Activated naive CD4-positive, alpha-beta T cell treated with anti-CD3 and anti-CD28 coated beads, Interleukin-2, amount 50 U/mL, for 24 hours (primary cell): ENCODE measurements at regions not wholly inside any gene's neighbourhood (a gene's known extent, or its start where the extent isn't known, plus 50 kb on each side); places are given as distances from the start of the nearest gene placed in this dataset.

Experiments
- H3K27ac Mint-ChIP-seq: one replicate; pipeline ENCODE4 v1.8.0; 2021; ENCODE audit warnings: mild to moderate bottlenecking, mixed read lengths
- H3K27me3 Mint-ChIP-seq: one replicate; pipeline ENCODE4 v1.8.0; 2021; ENCODE audit warnings: mixed read lengths
- H3K36me3 Mint-ChIP-seq: one replicate; pipeline ENCODE4 v1.8.0; 2021; ENCODE audit warnings: mixed read lengths
- H3K4me1 Mint-ChIP-seq: one replicate; pipeline ENCODE4 v1.8.0; 2021; ENCODE audit warnings: mixed read lengths
- H3K4me3 Mint-ChIP-seq: one replicate; pipeline ENCODE4 v1.8.0; 2021; ENCODE audit warnings: mild to moderate bottlenecking, mixed read lengths
- H3K9me3 Mint-ChIP-seq: one replicate; pipeline ENCODE4 v1.8.0; 2021; ENCODE audit warnings: mixed read lengths

DNA sequence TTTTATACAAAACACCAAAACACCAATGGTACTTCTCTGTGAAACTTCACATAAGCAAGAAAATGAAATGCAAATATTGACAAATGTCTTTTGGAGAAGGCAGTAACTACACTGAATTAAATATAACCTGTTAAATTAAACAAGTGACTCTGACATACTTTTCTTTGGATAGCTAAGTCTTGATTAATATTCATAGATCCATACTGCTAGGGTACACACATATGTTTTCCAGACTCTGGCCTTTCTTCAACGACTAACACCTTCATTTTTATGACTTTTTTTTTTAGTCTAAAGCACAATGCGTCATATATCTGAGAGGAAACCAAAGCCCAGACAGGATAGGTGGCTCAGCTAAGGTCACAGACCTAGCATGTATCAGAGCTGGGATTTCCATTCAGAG, 263.7 kb downstream of the TENT4A start:
- Mint-ChIP-seq H3K27me3 (no peaks in the 10 kb centered on the region), H3K9me3 (no peaks in the 10 kb centered on the region), H3K27ac (no peak overlapping the region), H3K4me3 (no peak overlapping the region), H3K36me3 (no peaks in the 10 kb centered on the region), H3K4me1 (no peaks in the 10 kb centered on the region)

DNA sequence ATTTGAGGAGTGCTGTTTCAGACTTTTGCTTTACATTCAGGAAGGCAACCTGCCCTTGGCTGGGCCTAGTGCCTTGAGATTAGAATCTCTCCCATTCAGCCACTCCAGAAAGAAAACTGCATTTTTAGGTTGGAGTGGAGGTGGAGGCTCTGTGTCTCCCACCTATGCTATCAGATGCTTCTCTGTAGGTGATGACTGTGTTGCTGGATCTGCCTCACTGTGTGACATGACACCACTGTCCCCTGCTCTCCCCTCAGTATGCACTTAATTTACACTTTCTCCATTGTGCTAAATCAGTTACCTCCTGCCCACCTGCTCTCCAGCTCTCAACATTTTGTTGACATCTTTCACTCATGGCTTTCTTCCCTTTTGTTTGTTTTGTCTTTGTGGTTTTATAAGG, 265.8 kb downstream of the TENT4A start:
- no peaks in the 10 kb centered on the region for H3K36me3 Mint-ChIP-seq
- no peaks in the 10 kb centered on the region for H3K27me3 Mint-ChIP-seq
- no peaks in the 10 kb centered on the region for H3K9me3 Mint-ChIP-seq
- H3K4me3 Mint-ChIP-seq, result no peak overlapping the region
- H3K27ac Mint-ChIP-seq, result no peak overlapping the region
- H3K4me1 Mint-ChIP-seq, result no peaks in the 10 kb centered on the region

DNA sequence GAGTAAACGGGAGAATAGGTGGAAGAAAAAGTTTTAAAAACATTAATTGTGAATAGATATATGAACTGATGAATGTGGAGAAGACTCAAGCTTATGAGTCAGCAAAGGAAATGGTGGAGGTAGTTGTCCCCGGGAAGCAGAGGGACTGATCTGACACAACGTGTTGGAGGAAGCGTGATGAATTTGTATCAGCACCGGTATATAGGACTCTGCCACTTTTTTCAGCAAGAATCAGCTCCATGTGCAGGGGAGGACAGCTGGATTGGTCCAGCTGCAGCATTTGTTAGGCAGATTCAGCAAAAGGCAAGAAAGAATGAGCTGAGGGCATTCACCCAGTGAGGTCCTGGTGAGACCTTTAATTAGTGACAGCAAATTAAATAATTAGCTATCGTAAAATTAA, 276.0 kb downstream of the TENT4A start:
- H3K4me3 Mint-ChIP-seq, result no peak overlapping the region
- H3K9me3 Mint-ChIP-seq, result no peaks in the 10 kb centered on the region
- H3K36me3 Mint-ChIP-seq, result no peaks in the 10 kb centered on the region
- H3K27ac Mint-ChIP-seq, result no peak overlapping the region
- peaks cover 3% of the 10 kb centered on the region for H3K27me3 Mint-ChIP-seq
- no peaks in the 10 kb centered on the region for H3K4me1 Mint-ChIP-seq

DNA sequence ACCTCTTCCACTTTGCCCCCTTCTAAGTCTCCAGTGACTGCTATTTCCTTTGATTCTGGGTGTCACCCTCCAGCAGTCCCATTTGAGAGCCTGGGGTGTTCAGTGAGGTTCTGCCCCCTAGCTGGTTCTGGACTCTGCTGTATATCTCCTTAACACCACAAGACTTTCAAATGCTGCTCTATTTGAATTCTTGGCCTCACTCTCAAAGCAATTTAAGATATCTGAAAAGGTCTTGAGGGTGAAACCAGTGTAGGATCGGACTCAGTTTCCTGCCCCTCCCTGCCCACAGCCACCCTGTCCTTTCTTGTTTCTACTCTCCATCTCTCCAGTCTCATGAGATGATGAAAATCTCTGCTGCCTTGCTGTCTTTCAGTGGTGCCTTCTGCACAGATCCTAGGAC, 280.9 kb downstream of the TENT4A start:
- H3K36me3 Mint-ChIP-seq, result no peaks in the 10 kb centered on the region
- no peaks in the 10 kb centered on the region for H3K9me3 Mint-ChIP-seq
- H3K27ac Mint-ChIP-seq, result no peak overlapping the region
- H3K4me1 Mint-ChIP-seq, result no peaks in the 10 kb centered on the region
- H3K4me3 Mint-ChIP-seq, result no peak overlapping the region
- H3K27me3 Mint-ChIP-seq, result peaks cover 5% of the 10 kb centered on the region

DNA sequence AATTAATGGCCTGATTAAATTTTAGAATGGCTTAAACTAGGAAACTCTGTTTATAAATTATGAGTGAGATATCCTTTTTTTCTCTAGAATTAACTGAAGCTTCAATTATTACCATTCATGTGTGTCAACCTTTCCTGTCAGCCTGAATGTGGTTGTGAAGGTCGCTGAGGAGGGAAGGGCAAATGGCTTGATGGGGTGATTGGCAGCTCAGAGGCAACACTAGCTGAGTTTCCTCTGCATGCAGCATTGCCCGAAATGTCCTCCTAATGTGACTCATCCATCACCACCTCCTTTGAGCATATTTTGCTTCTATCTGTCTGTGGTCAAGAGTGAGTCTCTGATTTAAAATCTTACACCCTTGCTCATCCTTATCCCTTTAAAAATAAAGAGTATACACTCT, 281.9 kb downstream of the TENT4A start:
- Mint-ChIP-seq H3K27ac (no peak overlapping the region), H3K9me3 (no peaks in the 10 kb centered on the region), H3K27me3 (peaks cover 5% of the 10 kb centered on the region), H3K36me3 (no peaks in the 10 kb centered on the region), H3K4me1 (no peaks in the 10 kb centered on the region), H3K4me3 (no peak overlapping the region)

DNA sequence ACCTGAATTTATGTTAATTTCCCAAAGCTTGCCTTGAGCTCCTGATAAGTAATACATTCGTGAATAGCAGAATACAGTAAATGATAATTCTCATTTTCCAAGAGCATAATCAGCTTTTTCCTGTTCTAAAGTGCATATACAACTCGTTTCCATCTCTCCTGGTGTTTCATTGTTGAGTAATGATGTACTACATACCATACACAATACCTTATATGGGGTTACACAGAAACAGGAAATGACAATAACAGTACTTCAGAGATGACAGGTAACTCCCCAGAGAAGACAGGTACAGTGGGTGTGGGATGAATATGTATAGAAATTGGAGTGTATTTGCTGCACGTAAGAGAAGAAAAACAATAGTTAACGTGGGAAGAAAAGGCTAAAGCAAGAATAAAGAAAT, 287.1 kb downstream of the TENT4A start:
- Mint-ChIP-seq H3K36me3 (no peaks in the 10 kb centered on the region), H3K4me3 (no peak overlapping the region)

DNA sequence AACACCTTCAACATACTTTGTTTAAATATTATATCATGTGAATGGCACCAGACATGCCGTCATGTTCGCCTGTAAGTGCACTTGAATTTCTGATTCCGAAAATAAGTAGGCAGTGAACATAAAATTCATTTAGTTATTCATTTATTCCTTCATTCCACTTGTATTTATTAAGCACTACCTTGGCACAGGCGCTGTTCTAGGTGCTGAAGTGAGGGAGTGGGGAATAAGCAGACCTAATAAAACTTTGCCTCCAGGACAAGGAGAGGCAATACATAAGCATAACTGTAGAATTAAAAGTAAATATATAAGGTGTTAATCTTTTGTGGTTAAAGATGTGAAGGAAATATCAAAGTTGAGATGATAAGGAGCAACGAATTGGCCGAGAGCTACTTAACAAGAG, 297.4 kb downstream of the TENT4A start:
- Mint-ChIP-seq H3K27me3 (peaks cover 4% of the 10 kb centered on the region), H3K36me3 (no peaks in the 10 kb centered on the region), H3K4me3 (no peak overlapping the region), H3K4me1 (no peaks in the 10 kb centered on the region), H3K27ac (no peak overlapping the region), H3K9me3 (peaks cover 15% of the 10 kb centered on the region)

More for the DNA sequence above, 287.1 kb downstream of the TENT4A start:
- Mint-ChIP-seq H3K4me1 (no peaks in the 10 kb centered on the region), H3K9me3 (no peaks in the 10 kb centered on the region), H3K27me3 (peaks cover 7% of the 10 kb centered on the region), H3K27ac (no peak overlapping the region)

DNA sequence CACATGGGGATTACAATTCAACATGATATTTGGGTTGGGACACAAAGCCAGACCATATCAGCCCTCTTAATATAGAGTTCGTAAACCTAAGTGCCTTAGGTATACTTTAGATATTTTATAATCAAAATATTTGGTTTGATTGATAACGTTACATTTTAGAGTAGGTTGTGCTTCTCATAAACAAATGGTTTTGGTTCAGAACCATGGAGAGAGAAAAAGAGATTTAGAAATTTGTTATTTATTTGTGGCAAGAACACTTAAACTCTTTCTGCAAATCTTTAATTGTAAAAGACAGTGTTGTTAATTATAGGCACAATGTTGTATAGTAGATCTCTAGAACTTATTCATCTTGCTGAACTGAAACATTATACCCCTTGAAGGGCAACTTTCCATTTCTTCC, 298.8 kb downstream of the TENT4A start:
- H3K9me3 Mint-ChIP-seq, result peaks cover 17% of the 10 kb centered on the region
- H3K36me3 Mint-ChIP-seq, result no peaks in the 10 kb centered on the region
- no peak overlapping the region for H3K4me3 Mint-ChIP-seq
- no peaks in the 10 kb centered on the region for H3K4me1 Mint-ChIP-seq
- H3K27me3 Mint-ChIP-seq, result peaks cover 4% of the 10 kb centered on the region
- no peak overlapping the region for H3K27ac Mint-ChIP-seq

DNA sequence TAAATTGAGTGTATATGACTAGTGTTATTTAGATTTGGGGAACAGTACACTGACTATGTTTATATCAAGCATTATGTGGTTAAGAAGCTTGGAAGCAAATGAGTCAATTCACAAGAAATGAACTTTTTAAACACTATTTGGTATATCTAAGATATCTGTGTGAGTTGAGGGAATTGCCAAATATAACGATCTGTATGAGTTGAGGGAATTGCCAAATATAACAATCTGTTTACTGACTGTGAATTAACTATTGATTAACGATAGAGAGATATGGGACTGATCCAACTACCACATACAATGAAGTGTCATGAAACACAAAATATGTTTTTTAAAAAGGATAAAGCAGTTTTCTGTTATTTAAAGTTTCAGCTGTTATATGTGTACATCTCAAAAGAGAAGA, 301.4 kb downstream of the TENT4A start:
- no peak overlapping the region for H3K4me3 Mint-ChIP-seq
- H3K27me3 Mint-ChIP-seq, result peaks cover 6% of the 10 kb centered on the region
- H3K9me3 Mint-ChIP-seq, result peaks cover 17% of the 10 kb centered on the region
- no peaks in the 10 kb centered on the region for H3K4me1 Mint-ChIP-seq
- no peaks in the 10 kb centered on the region for H3K36me3 Mint-ChIP-seq
- no peak overlapping the region for H3K27ac Mint-ChIP-seq

DNA sequence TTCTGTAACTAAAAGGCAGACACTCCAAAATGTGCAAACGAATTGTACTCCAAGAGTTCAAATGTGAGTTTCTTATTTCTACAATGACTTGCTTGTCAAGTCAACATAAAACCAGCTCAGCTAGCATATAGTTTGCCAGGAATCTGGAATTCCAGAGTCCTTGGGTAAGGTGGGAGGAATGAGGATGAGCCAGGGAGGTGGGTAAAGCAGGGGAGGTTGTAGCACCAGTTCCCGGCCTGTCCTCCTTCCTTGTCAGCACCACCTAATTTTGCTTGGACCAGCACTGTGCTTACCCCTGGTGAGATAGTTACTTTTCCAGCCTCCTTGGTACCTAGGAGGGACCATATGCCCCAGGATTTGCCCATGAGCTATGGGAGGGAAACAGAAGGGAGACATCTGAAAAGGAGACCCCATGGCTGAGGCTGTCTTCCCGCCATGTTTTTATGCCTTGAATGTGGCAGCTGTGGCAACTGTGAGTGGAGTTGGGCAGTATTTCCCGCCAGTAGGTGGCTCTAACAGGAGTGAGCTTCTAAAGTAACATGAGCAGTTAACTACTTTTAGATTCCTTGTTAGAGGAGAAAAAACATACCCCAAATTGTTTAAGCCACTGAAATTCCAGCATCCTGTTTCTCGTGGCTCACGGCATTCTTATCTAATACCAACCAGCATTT, 302.5 kb downstream of the TENT4A start:
- no peak overlapping the region for H3K4me3 Mint-ChIP-seq
- H3K36me3 Mint-ChIP-seq, result no peaks in the 10 kb centered on the region
- H3K9me3 Mint-ChIP-seq, result peaks cover 17% of the 10 kb centered on the region
- H3K27ac Mint-ChIP-seq, result no peak overlapping the region
- peaks cover 6% of the 10 kb centered on the region for H3K27me3 Mint-ChIP-seq
- H3K4me1 Mint-ChIP-seq, result no peaks in the 10 kb centered on the region

DNA sequence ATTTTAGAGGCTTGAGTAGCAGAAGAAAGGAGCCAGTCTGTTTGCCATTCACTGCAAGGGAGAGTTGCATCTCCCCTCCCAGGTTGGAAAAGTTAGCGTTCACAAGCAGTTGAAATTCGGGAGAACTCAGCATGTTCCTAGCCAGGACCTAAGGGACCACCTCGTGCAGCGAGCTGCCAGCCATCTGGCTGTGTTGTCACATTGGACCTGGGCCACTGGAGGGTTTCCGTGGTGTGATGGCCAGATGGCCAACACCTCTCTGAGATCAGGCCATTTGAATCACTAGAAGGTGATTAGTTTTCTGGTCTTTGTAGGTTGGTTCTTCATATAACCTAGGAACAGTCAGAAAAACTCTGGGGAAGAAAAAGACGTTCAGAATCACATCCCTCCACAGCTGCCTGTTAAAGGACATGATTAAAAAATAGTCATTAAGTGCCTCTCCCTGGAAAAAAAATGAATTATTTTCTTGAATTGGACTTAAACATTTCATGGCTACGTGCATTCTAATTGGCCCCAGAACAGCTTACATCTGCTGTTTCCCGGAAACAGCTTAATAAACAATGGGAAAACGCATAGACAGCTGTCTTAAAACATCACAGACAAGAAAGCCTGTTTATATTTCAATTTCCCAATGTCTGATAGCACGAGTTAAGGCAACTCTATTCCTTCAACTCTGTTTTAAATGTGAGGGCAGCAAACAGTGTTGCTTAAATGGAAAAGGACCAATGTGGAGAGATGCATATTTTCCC, 303.9 kb downstream of the TENT4A start:
- H3K36me3 Mint-ChIP-seq, result no peaks in the 10 kb centered on the region
- no peak overlapping the region for H3K4me3 Mint-ChIP-seq
- H3K27ac Mint-ChIP-seq, result no peak overlapping the region
- peaks cover 3% of the 10 kb centered on the region for H3K27me3 Mint-ChIP-seq
- H3K9me3 Mint-ChIP-seq, result peaks cover 13% of the 10 kb centered on the region
- H3K4me1 Mint-ChIP-seq, result no peaks in the 10 kb centered on the region

DNA sequence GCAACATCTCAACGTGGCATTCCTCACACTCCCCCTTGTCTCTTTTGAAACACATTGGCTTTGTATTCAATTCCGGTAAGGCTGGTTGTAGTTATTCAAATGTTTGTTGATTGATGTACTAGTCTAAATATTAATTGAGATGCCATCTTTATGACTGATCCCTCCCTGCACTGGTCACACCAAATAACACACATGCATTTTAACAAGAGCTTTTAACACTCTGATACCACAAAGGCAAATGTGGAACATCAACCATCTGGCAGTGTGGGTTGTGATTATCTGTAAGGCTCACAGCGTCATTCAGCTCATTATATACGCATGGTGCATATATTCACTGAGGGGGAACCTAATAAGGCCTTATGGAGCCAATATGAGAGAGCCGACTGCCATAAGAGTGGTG, 305.0 kb downstream of the TENT4A start:
- Mint-ChIP-seq H3K36me3 (no peaks in the 10 kb centered on the region), H3K4me1 (no peaks in the 10 kb centered on the region), H3K27ac (no peak overlapping the region), H3K4me3 (no peak overlapping the region), H3K9me3 (peaks cover 6% of the 10 kb centered on the region), H3K27me3 (peaks cover 3% of the 10 kb centered on the region)

DNA sequence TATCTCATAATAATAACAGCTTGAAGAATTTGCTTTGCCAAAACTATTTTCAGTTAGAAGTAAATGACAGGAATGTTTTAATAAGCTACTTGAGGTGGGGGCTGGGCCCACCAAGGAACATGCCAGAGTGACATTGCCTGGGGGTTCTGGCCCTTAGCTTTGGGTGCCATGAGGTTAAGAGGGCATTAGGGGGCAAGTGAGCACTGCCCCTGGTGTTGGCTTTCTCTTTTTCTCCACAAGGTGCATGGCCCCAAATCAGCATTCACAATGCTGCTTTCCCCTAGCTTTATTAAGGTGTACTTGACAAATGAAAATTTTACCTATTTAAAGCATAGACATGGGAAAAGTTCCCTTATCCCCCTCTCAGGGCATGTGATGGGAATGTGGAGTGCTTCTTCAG, 305.4 kb downstream of the TENT4A start:
- H3K27me3 Mint-ChIP-seq, result peaks cover 3% of the 10 kb centered on the region
- no peaks in the 10 kb centered on the region for H3K4me1 Mint-ChIP-seq
- H3K9me3 Mint-ChIP-seq, result peaks cover 9% of the 10 kb centered on the region
- no peaks in the 10 kb centered on the region for H3K36me3 Mint-ChIP-seq
- H3K4me3 Mint-ChIP-seq, result no peak overlapping the region
- no peak overlapping the region for H3K27ac Mint-ChIP-seq

DNA sequence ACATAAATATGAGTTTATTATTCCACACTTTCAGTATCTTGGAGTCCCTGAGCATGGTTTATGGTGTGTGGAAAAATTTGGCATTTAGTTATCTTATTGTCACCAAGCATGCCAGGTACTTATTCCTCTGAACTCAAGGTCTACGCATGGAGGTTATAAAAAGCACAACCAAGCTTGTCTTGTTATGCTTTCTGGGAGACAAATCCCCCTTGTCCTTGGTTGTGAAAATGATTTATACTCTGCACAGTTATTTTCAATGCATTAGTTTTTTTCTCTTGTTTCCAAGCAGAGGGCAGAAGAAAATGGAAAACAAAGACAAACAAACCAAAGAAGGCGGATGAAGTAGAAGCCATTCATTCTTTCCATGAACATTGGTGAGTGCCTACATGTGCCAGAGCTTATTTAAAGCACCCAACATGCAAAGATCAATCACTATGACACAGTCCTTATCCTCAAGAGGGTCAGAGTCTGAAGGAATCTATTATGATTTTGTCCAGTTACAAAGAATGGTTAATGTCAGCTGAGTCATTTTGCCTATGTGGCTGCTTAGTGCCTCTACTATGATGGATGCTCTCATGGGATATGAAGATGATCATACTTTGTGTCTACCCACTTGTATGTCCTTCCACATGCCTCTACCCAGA, 323.1 kb downstream of the TENT4A start:
- no peaks in the 10 kb centered on the region for H3K9me3 Mint-ChIP-seq
- no peaks in the 10 kb centered on the region for H3K36me3 Mint-ChIP-seq
- H3K27me3 Mint-ChIP-seq, result peaks cover 3% of the 10 kb centered on the region
- H3K4me3 Mint-ChIP-seq, result no peak overlapping the region
- H3K4me1 Mint-ChIP-seq, result no peaks in the 10 kb centered on the region
- no peak overlapping the region for H3K27ac Mint-ChIP-seq

DNA sequence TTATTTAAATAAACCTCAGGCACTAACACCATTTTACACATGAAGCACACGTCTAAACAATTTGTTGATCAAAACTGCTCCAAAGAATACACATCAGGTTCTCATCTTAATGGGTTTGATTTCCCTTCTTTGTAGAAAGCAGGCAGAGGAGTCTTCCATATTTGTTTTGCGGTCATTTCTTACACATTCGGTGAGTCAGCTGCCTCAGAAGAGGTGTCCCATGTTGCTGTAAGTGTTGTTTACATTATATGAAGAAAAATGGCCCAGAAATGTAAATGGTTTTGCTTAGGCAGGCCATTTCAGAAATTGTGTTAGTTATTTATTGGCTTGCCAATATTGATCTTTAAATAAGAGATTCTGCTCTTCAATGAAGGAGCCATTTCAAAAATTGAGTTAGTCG, 325.8 kb downstream of the TENT4A start:
- Mint-ChIP-seq H3K36me3 (no peaks in the 10 kb centered on the region), H3K27me3 (peaks cover 3% of the 10 kb centered on the region), H3K27ac (no peak overlapping the region), H3K4me3 (no peak overlapping the region), H3K4me1 (no peaks in the 10 kb centered on the region), H3K9me3 (no peaks in the 10 kb centered on the region)

DNA sequence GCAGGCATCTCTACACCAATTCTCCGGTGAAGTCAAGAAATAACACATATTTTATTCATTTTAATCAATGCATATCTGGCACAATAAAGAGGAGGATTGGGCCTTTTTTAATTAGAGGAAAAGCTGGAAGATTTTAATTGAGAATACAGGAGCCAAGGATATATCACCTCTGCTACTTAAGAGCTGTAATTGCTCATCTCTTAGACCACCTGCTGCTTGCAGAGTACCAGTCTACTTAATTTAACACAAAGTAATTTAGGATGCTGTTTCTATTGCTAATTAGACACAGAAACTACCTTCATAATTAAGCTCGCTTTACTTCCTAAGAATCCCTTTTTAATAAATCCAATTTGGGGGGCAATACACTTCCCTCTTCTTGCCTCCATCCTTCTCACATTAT, 326.9 kb downstream of the TENT4A start:
- H3K9me3 Mint-ChIP-seq, result no peaks in the 10 kb centered on the region
- peaks cover 3% of the 10 kb centered on the region for H3K27me3 Mint-ChIP-seq
- no peak overlapping the region for H3K4me3 Mint-ChIP-seq
- H3K4me1 Mint-ChIP-seq, result no peaks in the 10 kb centered on the region
- H3K36me3 Mint-ChIP-seq, result no peaks in the 10 kb centered on the region
- H3K27ac Mint-ChIP-seq, result no peak overlapping the region
